ENCODE measurements at regions not wholly inside any gene's neighbourhood (a gene's known extent, or its start where the extent isn't known, plus 50 kb on each side); places are given as distances from the start of the nearest gene placed in this dataset.

- H3K4me3 ChIP-seq, result no peak overlapping the region
- TF ChIP-seq, protein P1, sequence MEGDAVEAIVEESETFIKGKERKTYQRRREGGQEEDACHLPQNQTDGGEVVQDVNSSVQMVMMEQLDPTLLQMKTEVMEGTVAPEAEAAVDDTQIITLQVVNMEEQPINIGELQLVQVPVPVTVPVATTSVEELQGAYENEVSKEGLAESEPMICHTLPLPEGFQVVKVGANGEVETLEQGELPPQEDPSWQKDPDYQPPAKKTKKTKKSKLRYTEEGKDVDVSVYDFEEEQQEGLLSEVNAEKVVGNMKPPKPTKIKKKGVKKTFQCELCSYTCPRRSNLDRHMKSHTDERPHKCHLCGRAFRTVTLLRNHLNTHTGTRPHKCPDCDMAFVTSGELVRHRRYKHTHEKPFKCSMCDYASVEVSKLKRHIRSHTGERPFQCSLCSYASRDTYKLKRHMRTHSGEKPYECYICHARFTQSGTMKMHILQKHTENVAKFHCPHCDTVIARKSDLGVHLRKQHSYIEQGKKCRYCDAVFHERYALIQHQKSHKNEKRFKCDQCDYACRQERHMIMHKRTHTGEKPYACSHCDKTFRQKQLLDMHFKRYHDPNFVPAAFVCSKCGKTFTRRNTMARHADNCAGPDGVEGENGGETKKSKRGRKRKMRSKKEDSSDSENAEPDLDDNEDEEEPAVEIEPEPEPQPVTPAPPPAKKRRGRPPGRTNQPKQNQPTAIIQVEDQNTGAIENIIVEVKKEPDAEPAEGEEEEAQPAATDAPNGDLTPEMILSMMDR (IDR thresholded peaks at IDR 0.05), result no peak
- DNase-seq (ENCODE audit: low spot score), result no peak
- H3K27ac ChIP-seq, result no peak overlapping the region
Observed at GRCh38 chr3:34237946-34238345, 439.5 kb downstream of the PDCD6IP start.

DNA sequence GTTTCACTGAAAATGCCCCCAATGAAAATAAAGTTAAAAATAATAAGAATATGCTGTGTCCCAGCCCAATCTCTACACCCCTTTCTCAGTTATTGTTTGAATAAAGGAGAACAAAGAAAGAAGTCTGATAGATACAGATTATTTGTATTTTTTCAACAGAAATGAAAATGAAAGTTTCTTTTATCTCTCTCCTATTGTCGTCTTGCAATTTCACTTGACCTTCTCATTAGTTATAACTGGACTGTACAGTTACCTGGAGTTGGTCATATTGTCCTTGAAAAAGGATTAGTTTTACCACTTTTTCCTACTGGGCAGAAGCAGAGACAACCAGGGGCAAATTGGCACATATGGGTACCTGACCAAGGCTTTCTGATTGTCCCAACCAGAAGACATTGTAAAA is 440.0 kb downstream of the PDCD6IP start:
- TF ChIP-seq, protein P1 (IDR thresholded peaks at IDR 0.05), result no peak
- H3K27ac ChIP-seq, result no peak overlapping the region
- no peak for DNase-seq (ENCODE audit: low spot score)
- H3K4me3 ChIP-seq, result no peak overlapping the region

GRCh38 chr3:34239287-34239686 is 440.9 kb downstream of the PDCD6IP start:
- DNase-seq (ENCODE audit: low spot score), result no peak
- Histone ChIP-seq H3K4me3 (no peak overlapping the region), H3K27ac (no peak overlapping the region)
- TF ChIP-seq, protein P1 (IDR thresholded peaks at IDR 0.05), result no peak

- TF ChIP-seq, protein P1 (IDR thresholded peaks at IDR 0.05), result no peak
- H3K4me3 ChIP-seq, result no peak overlapping the region
- H3K27ac ChIP-seq, result no peak overlapping the region
- no peak for DNase-seq (ENCODE audit: low spot score)
Observed at GRCh38 chr3:34239875-34240274, 441.4 kb downstream of the PDCD6IP start.

DNA sequence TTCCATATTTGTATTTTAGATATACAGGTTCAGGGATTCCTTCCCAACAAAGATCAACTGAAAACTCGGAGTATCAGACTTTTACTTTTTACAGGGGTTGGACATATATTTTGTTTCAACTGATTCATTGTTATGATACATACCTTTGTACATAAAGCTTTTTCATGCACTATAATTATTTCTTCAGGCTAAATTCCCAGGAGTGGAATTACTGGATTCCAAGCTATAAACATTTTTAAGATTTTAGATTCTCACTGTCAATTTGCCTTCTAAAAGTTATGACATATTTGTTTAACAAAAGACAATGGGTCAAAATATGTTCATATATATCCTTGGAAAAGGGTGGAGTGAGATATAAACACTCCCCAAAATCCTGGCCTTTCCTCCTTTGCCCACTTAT is 449.0 kb downstream of the PDCD6IP start:
- no peak for DNase-seq (ENCODE audit: low spot score)
- Histone ChIP-seq H3K27ac (no peak overlapping the region), H3K4me3 (no peak overlapping the region)
- TF ChIP-seq, protein P1 (IDR thresholded peaks at IDR 0.05), result no peak

DNA sequence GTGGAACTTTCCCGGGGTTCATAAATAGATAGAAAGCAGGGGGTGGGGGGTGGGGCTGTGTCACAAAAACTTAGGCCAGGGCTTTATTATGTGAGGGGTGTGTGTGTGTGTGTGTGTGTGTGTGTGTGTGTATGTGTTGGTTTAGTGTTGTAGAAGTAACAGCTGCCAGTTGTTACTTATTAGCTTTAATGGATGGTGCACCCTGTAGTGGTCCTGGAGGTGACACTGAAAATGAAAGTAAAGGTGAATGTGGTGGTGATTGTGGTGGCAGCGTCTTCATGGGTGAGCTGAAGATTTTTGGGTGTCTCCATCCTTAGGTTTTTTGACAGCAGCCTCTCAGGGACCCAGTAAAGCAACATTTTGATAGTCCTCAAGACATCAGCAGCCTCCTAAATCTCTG is 449.9 kb downstream of the PDCD6IP start:
- Histone ChIP-seq H3K27ac (no peak overlapping the region), H3K4me3 (no peak overlapping the region)
- no peak for DNase-seq (ENCODE audit: low spot score)
- TF ChIP-seq, protein P1 (IDR thresholded peaks at IDR 0.05), result no peak

GRCh38 chr3:34254285-34254684 is 455.9 kb downstream of the PDCD6IP start:
- no peak for DNase-seq (ENCODE audit: low spot score)
- no peak overlapping the region for H3K4me3 ChIP-seq
- no peak overlapping the region for H3K27ac ChIP-seq
- TF ChIP-seq, protein P1 (IDR thresholded peaks at IDR 0.05), result no peak
